ENCODE measurements at regions not wholly inside any gene's neighbourhood (a gene's known extent, or its start where the extent isn't known, plus 50 kb on each side); places are given as distances from the start of the nearest gene placed in this dataset.
A peak's percentile ranks its signal among the peaks of the same experiment; 100 is the strongest.

DNA sequence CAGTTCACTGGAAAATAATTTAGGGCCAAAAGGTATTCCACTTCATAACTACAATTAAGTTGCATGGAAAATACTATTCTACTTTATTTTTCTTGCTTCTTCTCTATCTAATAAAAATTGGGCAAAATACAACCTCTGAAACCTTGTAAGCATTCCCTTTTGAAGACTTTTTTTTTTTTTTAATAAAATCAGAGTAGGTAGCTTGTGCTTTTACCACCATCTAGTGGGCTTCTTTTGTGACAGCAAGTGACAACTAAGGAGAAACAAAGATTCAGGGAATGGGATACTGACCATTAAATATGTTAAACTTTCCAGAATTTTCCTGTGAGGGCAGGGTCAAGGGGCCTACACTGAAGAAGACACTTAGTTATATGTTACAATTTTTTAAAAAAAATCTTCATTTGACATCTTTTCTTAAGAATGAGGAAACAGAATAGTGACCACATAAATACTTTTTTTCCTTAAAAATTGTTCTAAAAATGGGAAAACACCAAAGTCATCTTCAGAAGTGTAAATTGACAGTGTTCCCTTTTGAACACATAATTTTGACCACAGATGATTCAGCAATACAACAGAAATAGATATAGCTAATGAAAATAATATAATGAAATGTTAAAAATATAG lies 1183.2 kb upstream of the ACVR2A start:
- H3K9me3 ChIP-seq (ENCODE audit: insufficient read depth, low read depth, low read length): no peaks in the 10 kb centered on the region
- TF ChIP-seq, protein P1, sequence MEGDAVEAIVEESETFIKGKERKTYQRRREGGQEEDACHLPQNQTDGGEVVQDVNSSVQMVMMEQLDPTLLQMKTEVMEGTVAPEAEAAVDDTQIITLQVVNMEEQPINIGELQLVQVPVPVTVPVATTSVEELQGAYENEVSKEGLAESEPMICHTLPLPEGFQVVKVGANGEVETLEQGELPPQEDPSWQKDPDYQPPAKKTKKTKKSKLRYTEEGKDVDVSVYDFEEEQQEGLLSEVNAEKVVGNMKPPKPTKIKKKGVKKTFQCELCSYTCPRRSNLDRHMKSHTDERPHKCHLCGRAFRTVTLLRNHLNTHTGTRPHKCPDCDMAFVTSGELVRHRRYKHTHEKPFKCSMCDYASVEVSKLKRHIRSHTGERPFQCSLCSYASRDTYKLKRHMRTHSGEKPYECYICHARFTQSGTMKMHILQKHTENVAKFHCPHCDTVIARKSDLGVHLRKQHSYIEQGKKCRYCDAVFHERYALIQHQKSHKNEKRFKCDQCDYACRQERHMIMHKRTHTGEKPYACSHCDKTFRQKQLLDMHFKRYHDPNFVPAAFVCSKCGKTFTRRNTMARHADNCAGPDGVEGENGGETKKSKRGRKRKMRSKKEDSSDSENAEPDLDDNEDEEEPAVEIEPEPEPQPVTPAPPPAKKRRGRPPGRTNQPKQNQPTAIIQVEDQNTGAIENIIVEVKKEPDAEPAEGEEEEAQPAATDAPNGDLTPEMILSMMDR (IDR thresholded peaks at IDR 0.05; ENCODE audit: insufficient read depth, low read depth, low read length): peak; percentile 79
- TF ChIP-seq EZH2 (IDR thresholded peaks at IDR 0.05; ENCODE audit: insufficient read depth, low read length): no peak
- H3K4me3 ChIP-seq (ENCODE audit: insufficient read depth, low read depth, low read length): no peak overlapping the region
- no peak overlapping the region for H2AFZ ChIP-seq (ENCODE audit: low read depth, low read length)
- FAIRE-seq (no peak), DNase-seq (ENCODE audit: low read depth) (peak; percentile 36)
- Mint-ChIP-seq H3K27ac (ENCODE audit: unreplicated experiment) (no peak overlapping the region), H3K36me3 (ENCODE audit: low read depth, unreplicated experiment) (no peaks in the 10 kb centered on the region), H3K9me3 (ENCODE audit: unreplicated experiment) (no peaks in the 10 kb centered on the region), H3K27me3 (ENCODE audit: low read depth, unreplicated experiment) (no peaks in the 10 kb centered on the region), H3K4me3 (ENCODE audit: unreplicated experiment) (no peak overlapping the region), H3K4me1 (ENCODE audit: low read depth, unreplicated experiment) (peaks cover 7% of the 10 kb centered on the region)
- H3K4me1 ChIP-seq (ENCODE audit: insufficient read depth, low read length): no peaks in the 10 kb centered on the region
- H3K4me2 ChIP-seq (ENCODE audit: low read length): no peak overlapping the region
- H3K79me2 ChIP-seq (ENCODE audit: insufficient read depth, low read length): no peaks in the 10 kb centered on the region
- H3K27me3 ChIP-seq (ENCODE audit: insufficient read depth, low read length): no peaks in the 10 kb centered on the region
- no peaks in the 10 kb centered on the region for H3K36me3 ChIP-seq (ENCODE audit: insufficient read depth, low read length)
- H3K9ac ChIP-seq (ENCODE audit: low read length): no peak overlapping the region
- H4K20me1 ChIP-seq (ENCODE audit: insufficient read depth, low read length): no peaks in the 10 kb centered on the region
- H3K27ac ChIP-seq (ENCODE audit: low read depth, low read length): no peak overlapping the region

DNA sequence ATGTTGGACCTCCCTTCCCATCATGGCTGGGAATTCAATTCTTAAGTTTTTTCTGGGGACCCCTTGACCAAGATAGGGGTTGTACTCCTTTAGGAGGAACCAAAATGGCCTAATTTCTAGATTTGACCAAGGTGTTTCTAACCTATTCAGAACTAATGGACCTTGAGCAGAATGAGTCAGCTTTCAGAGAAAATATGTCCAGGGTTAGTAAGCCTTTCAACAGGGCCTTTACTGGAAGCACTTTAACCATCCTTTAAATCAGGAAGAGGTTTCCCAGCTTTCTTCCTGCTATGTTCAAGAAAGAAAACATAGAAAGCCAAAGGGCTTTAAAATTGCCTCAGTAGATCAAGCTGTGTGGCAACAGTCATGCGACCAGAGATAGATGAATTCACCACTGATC lies 1184.9 kb upstream of the ACVR2A start:
- TF ChIP-seq, protein P1 (IDR thresholded peaks at IDR 0.05; ENCODE audit: insufficient read depth, low read depth, low read length): no peak
- no peak for TF ChIP-seq EZH2 (IDR thresholded peaks at IDR 0.05; ENCODE audit: insufficient read depth, low read length)
- Mint-ChIP-seq H3K27ac (ENCODE audit: unreplicated experiment) (no peak overlapping the region), H3K4me3 (ENCODE audit: unreplicated experiment) (no peak overlapping the region), H3K36me3 (ENCODE audit: low read depth, unreplicated experiment) (no peaks in the 10 kb centered on the region), H3K4me1 (ENCODE audit: low read depth, unreplicated experiment) (peaks cover 7% of the 10 kb centered on the region), H3K27me3 (ENCODE audit: low read depth, unreplicated experiment) (no peaks in the 10 kb centered on the region), H3K9me3 (ENCODE audit: unreplicated experiment) (no peaks in the 10 kb centered on the region)
- Histone ChIP-seq H4K20me1 (ENCODE audit: insufficient read depth, low read length) (no peaks in the 10 kb centered on the region), H3K27ac (ENCODE audit: low read depth, low read length) (no peak overlapping the region), H3K9ac (ENCODE audit: low read length) (no peak overlapping the region), H2AFZ (ENCODE audit: low read depth, low read length) (no peak overlapping the region), H3K79me2 (ENCODE audit: insufficient read depth, low read length) (no peaks in the 10 kb centered on the region), H3K9me3 (ENCODE audit: insufficient read depth, low read depth, low read length) (no peaks in the 10 kb centered on the region), H3K27me3 (ENCODE audit: insufficient read depth, low read length) (no peaks in the 10 kb centered on the region), H3K36me3 (ENCODE audit: insufficient read depth, low read length) (no peaks in the 10 kb centered on the region), H3K4me2 (ENCODE audit: low read length) (no peak overlapping the region), H3K4me1 (ENCODE audit: insufficient read depth, low read length) (no peaks in the 10 kb centered on the region), H3K4me3 (ENCODE audit: insufficient read depth, low read depth, low read length) (no peak overlapping the region)
- FAIRE-seq (no peak), DNase-seq (ENCODE audit: low read depth) (no peak)

DNA sequence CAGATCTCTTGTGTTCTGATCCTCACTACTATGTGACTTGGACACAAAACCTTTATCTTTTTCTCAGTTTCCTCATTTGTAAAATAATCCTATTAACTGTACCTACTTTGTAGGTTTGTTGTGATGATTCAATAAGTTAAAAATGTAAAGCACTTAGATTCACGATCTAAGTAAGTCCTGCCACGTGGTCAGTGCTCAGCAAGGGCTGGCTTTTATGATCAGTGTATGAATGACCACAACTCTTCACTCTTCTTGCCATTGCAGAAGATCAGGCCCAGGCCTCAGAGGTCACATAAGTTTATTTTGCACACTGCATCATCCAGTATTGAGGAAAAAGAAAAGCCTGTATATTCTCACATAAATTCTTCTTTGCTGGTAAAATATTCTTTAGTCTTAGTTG lies 1192.5 kb upstream of the ACVR2A start:
- no peak overlapping the region for H3K27ac ChIP-seq (ENCODE audit: low read depth, low read length)
- no peaks in the 10 kb centered on the region for H3K36me3 Mint-ChIP-seq (ENCODE audit: low read depth, unreplicated experiment)
- H3K9me3 Mint-ChIP-seq (ENCODE audit: unreplicated experiment): peaks cover 4% of the 10 kb centered on the region
- peak; percentile 44 for DNase-seq (ENCODE audit: low read depth)
- no peaks in the 10 kb centered on the region for H3K36me3 ChIP-seq (ENCODE audit: insufficient read depth, low read length)
- no peak for FAIRE-seq
- no peak overlapping the region for H3K4me3 ChIP-seq (ENCODE audit: insufficient read depth, low read depth, low read length)
- H3K27me3 ChIP-seq (ENCODE audit: insufficient read depth, low read length): no peaks in the 10 kb centered on the region
- H3K9me3 ChIP-seq (ENCODE audit: insufficient read depth, low read depth, low read length): no peaks in the 10 kb centered on the region
- no peak overlapping the region for H2AFZ ChIP-seq (ENCODE audit: low read depth, low read length)
- H3K79me2 ChIP-seq (ENCODE audit: insufficient read depth, low read length): no peaks in the 10 kb centered on the region
- no peak overlapping the region for H3K9ac ChIP-seq (ENCODE audit: low read length)
- H3K4me1 ChIP-seq (ENCODE audit: insufficient read depth, low read length): no peaks in the 10 kb centered on the region
- TF ChIP-seq EZH2 (IDR thresholded peaks at IDR 0.05; ENCODE audit: insufficient read depth, low read length): no peak
- TF ChIP-seq, protein P1 (IDR thresholded peaks at IDR 0.05; ENCODE audit: insufficient read depth, low read depth, low read length): no peak
- H3K4me2 ChIP-seq (ENCODE audit: low read length): no peak overlapping the region
- H3K27ac Mint-ChIP-seq (ENCODE audit: unreplicated experiment): no peak overlapping the region
- H3K4me1 Mint-ChIP-seq (ENCODE audit: low read depth, unreplicated experiment): peaks cover 1% of the 10 kb centered on the region
- no peak overlapping the region for H3K4me3 Mint-ChIP-seq (ENCODE audit: unreplicated experiment)
- H3K27me3 Mint-ChIP-seq (ENCODE audit: low read depth, unreplicated experiment): no peaks in the 10 kb centered on the region
- no peaks in the 10 kb centered on the region for H4K20me1 ChIP-seq (ENCODE audit: insufficient read depth, low read length)

Measured in astrocyte (in vitro differentiated cells and primary cell).